MM.1S (cell line): ENCODE measurements at regions not wholly inside any gene's neighbourhood (a gene's known extent, or its start where the extent isn't known, plus 50 kb on each side); places are given as distances from the start of the nearest gene placed in this dataset.

Source experiments
- DNase-seq: peaks from one replicate; pipeline ENCODE4 v3.0.0-alpha.2; 2015
- H2AFZ ChIP-seq: fragments of 300-600 bp; sonication (generic); 2 replicates; pipeline ENCODE4 v1.6.0; 2016; ENCODE audit warnings: antibody characterized with exemption, low read length
- H3F3A ChIP-seq: fragments of 300-600 bp; sonication (generic); 2 replicates; pipeline ENCODE4 v1.6.1; 2016; ENCODE audit warnings: mild to moderate bottlenecking, antibody characterized with exemption, low read length, moderate library complexity, mixed read lengths; ENCODE audit not compliant: insufficient read depth
- H3K27ac ChIP-seq: fragments of 300-600 bp; sonication (generic); 2 replicates; pipeline ENCODE4 v1.5.1; 2016; ENCODE audit warnings: mild to moderate bottlenecking, low read length
- H3K27me3 ChIP-seq: fragments of 300-600 bp; sonication (generic); replicated peaks from 2 replicates; pipeline ENCODE4 v1.6.0; 2016; ENCODE audit warnings: low read length; ENCODE audit not compliant: insufficient read depth
- H3K36me3 ChIP-seq: fragments of 300-600 bp; sonication (generic); replicated peaks from 2 replicates; pipeline ENCODE4 v1.6.1; 2016; ENCODE audit warnings: mild to moderate bottlenecking, low read length, mixed read lengths; ENCODE audit not compliant: insufficient read depth
- H3K4me1 ChIP-seq: fragments of 300-600 bp; sonication (generic); 2 replicates; pipeline ENCODE4 v1.6.1; 2016; ENCODE audit warnings: low read length, mixed read lengths
- H3K4me2 ChIP-seq: fragments of 300-600 bp; sonication (generic); 2 replicates; pipeline ENCODE4 v1.6.0; 2016; ENCODE audit warnings: low read depth, low read length
- H3K4me3 ChIP-seq: fragments of 300-600 bp; sonication (generic); 2 replicates; pipeline ENCODE4 v1.5.1; 2016; ENCODE audit warnings: low read length, mixed read lengths
- H3K79me2 ChIP-seq: fragments of 300-600 bp; sonication (generic); 2 replicates; pipeline ENCODE4 v1.6.1; 2016; ENCODE audit warnings: mixed run types, low read length, mixed read lengths
- H3K9ac ChIP-seq: fragments of 300-600 bp; sonication (generic); 2 replicates; pipeline ENCODE4 v1.6.1; 2016; ENCODE audit warnings: low read length, mixed read lengths
- H3K9me2 ChIP-seq: fragments of 300-600 bp; sonication (generic); replicated peaks from 2 replicates; pipeline ENCODE4 v1.6.1; 2016; ENCODE audit warnings: mild to moderate bottlenecking, low read length, mixed read lengths; ENCODE audit not compliant: insufficient read depth
- H3K9me3 ChIP-seq: fragments of 300-600 bp; sonication (generic); replicated peaks from 2 replicates; pipeline ENCODE4 v1.6.1; 2016; ENCODE audit warnings: mild to moderate bottlenecking, low read length, mixed read lengths; ENCODE audit not compliant: insufficient read depth
- H4K20me1 ChIP-seq: fragments of 300-600 bp; sonication (generic); 2 replicates; pipeline ENCODE4 v1.6.1; 2016; ENCODE audit warnings: mild to moderate bottlenecking, low read length, moderate library complexity, mixed read lengths; ENCODE audit not compliant: insufficient read depth
- CTCF ChIP-seq: fragments of 300-600 bp; sonication (generic); IDR thresholded peaks from 2 replicates; pipeline ENCODE4 v1.5.1; 2016; ENCODE audit warnings: antibody characterized with exemption, low read length, mixed read lengths
- EZH2 ChIP-seq: fragments of 300-600 bp; sonication (generic); optimal IDR thresholded peaks from 2 replicates; pipeline ENCODE3; 2017; ENCODE audit warnings: low read depth, mild to moderate bottlenecking, antibody characterized with exemption, low read length, mixed read lengths
- EZH2phosphoT487 ChIP-seq: fragments of 300-600 bp; sonication (generic); IDR thresholded peaks from 2 replicates; pipeline ENCODE4 v1.6.1; 2018; ENCODE audit warnings: antibody characterized with exemption, low read length

GRCh38 chr13:107466326-107467099 lies 748.8 kb downstream of the LIG4 start:
- H3K9me2 ChIP-seq: no peaks in the 10 kb centered on the region
- H3K27ac ChIP-seq: no peak overlapping the region
- H3K9ac ChIP-seq: no peak overlapping the region
- H4K20me1 ChIP-seq: no peaks in the 10 kb centered on the region
- H3K27me3 ChIP-seq: no peaks in the 10 kb centered on the region
- no peaks in the 10 kb centered on the region for H3K9me3 ChIP-seq
- no peak for TF ChIP-seq CTCF
- no peak for TF ChIP-seq EZH2phosphoT487
- no peak for TF ChIP-seq EZH2
- no peaks in the 10 kb centered on the region for H3K4me1 ChIP-seq
- no peak for DNase-seq
- no peaks in the 10 kb centered on the region for H3F3A ChIP-seq
- no peaks in the 10 kb centered on the region for H3K36me3 ChIP-seq
- no peaks in the 10 kb centered on the region for H3K79me2 ChIP-seq
- H3K4me2 ChIP-seq: no peak overlapping the region
- H2AFZ ChIP-seq: no peak overlapping the region
- H3K4me3 ChIP-seq: no peak overlapping the region

DNA sequence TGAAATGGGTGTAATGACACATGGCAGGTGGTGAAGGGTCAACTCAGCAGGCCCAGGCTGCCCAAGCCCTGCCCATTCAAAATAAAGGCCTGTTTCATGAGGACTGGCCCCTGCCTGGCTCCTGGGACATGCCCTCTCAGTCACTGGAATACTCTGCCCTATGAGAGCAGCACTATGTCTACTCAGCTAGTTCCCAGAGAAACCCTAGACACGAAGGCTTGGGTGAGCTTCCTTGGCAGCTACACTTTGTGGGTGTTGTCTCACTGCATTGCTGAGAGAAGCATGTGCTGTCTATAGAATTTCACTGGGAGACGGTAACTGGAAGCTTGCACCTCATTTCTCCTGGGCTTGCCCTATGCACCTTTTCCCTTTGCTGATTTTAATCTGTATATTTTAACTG lies 752.8 kb downstream of the LIG4 start:
- no peak for TF ChIP-seq CTCF
- no peak for TF ChIP-seq EZH2phosphoT487
- no peak for TF ChIP-seq EZH2
- no peak overlapping the region for H3K4me3 ChIP-seq
- no peaks in the 10 kb centered on the region for H3K36me3 ChIP-seq
- H3K4me1 ChIP-seq: no peaks in the 10 kb centered on the region
- H4K20me1 ChIP-seq: no peaks in the 10 kb centered on the region
- H2AFZ ChIP-seq: no peak overlapping the region
- no peak overlapping the region for H3K9ac ChIP-seq
- no peaks in the 10 kb centered on the region for H3K9me3 ChIP-seq
- no peak for DNase-seq
- H3K9me2 ChIP-seq: no peaks in the 10 kb centered on the region
- H3K79me2 ChIP-seq: no peaks in the 10 kb centered on the region
- no peaks in the 10 kb centered on the region for H3F3A ChIP-seq
- H3K27ac ChIP-seq: no peak overlapping the region
- no peak overlapping the region for H3K4me2 ChIP-seq
- H3K27me3 ChIP-seq: no peaks in the 10 kb centered on the region

- Histone ChIP-seq H4K20me1 (no peaks in the 10 kb centered on the region), H3K4me1 (no peaks in the 10 kb centered on the region), H3K9ac (no peak overlapping the region), H3K4me2 (no peak overlapping the region), H3K36me3 (no peaks in the 10 kb centered on the region), H3K27me3 (no peaks in the 10 kb centered on the region), H3K27ac (no peak overlapping the region), H2AFZ (no peak overlapping the region), H3F3A (no peaks in the 10 kb centered on the region), H3K9me3 (no peaks in the 10 kb centered on the region), H3K4me3 (no peak overlapping the region), H3K79me2 (no peaks in the 10 kb centered on the region), H3K9me2 (no peaks in the 10 kb centered on the region)
- TF ChIP-seq CTCF: no peak
- TF ChIP-seq EZH2: no peak
- TF ChIP-seq EZH2phosphoT487: no peak
- no peak for DNase-seq
Measured at GRCh38 chr13:107461751-107462150, 753.6 kb downstream of the LIG4 start.
